ENCODE measurements at regions not wholly inside any gene's neighbourhood (a gene's known extent, or its start where the extent isn't known, plus 50 kb on each side); places are given as distances from the start of the nearest gene placed in this dataset.
"Not testable (repeated sequence)": the region's sequence is repeated elsewhere in the genome, so short reads cannot be mapped to it uniquely, and the experiment has no call there.

- TF ChIP-seq CTCF, POLR2A, EP300 (IDR thresholded peaks at IDR 0.05): not testable (repeated sequence)
Measured at GRCh38 chr3:195960971-195961775, 52.8 kb upstream of the TNK2 start.

Data from tibial nerve (tissue), 4 donors.